NCI-H1930 (cell line): ENCODE measurements at regions not wholly inside any gene's neighbourhood (a gene's known extent, or its start where the extent isn't known, plus 50 kb on each side); places are given as distances from the start of the nearest gene placed in this dataset.

Experiments
- DNase-seq, 2 experiments: peaks; one replicate each; lab custom pipeline; 2025; lab: John Stamatoyannopoulos, UW

DNA sequence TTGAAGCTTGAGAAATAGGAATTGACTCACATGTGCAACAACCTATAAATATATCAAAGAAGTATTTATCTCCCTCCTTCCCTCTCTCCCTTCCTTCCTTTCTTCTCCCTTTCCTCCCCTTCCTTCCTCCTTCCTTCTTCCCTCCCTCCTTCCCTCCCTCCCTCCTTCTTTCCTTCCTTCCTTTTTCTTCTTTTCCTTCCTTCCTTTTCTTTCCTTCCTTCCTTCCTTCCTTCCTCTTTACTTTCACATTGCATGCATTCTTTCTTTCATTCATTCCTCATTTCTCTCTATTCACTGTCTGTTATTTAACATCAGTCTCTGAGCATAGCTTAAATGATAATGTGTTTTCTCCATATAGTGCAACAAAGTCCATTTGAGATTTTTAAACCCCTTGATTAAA, 214.2 kb downstream of the CHRM3 start:
- DNase-seq = no peak

GRCh38 chr1:239601108-239601507, 214.7 kb downstream of the CHRM3 start:
- no peak for DNase-seq

- DNase-seq = no peak
Measured at GRCh38 chr1:239603530-239603929, 217.2 kb downstream of the CHRM3 start.

- no peak for DNase-seq
Measured at GRCh38 chr1:239606850-239607400, 220.6 kb downstream of the CHRM3 start.

GRCh38 chr1:239608469-239608868, 222.1 kb downstream of the CHRM3 start:
- no peak for DNase-seq

GRCh38 chr1:239612379-239612778, 226.0 kb downstream of the CHRM3 start:
- DNase-seq = no peak

GRCh38 chr1:239616673-239617072, 230.3 kb downstream of the CHRM3 start:
- no peak for DNase-seq

- no peak for DNase-seq
Measured at GRCh38 chr1:239617259-239617658, 230.9 kb downstream of the CHRM3 start.

- no peak for DNase-seq
Measured at GRCh38 chr1:239617731-239618130, 231.4 kb downstream of the CHRM3 start.

DNA sequence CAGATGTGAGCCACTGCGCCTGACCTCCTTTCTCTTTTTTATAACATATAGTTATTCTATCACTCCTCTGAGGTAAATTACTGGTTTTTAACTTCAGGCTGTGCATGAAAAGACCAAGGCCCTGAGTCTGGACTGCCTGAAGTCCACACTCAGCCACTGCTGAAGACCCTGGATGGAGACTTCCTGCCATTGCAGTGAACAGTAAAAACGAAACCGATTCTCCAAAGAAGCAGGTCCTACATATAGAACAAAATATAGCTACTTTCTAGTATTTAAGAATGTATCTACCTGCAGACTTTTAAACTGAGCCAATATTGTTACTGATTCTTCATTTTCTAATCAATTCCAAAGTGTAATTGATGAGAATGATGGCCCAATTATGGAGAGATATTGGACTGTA, 232.8 kb downstream of the CHRM3 start:
- DNase-seq = no peak

DNA sequence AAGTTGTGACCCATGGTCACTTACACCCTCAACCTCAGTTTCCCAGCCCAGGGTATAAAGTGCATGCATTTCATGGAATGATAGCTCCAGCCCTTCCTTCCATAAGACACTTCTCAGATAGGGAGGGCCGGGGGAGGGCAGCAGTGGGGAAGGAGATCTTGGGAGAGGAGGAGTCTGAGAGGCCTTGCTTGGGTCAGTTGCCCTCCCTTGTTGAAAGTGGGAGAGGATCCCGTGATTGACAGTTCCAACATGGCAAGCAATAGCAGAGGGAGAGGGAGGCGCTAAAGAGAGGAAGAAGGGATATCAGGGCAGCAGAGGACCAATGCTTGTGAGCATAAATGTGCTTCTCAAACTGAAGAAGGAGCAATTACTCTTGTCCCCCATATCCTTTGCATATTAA, 244.4 kb downstream of the CHRM3 start:
- no peak for DNase-seq

DNA sequence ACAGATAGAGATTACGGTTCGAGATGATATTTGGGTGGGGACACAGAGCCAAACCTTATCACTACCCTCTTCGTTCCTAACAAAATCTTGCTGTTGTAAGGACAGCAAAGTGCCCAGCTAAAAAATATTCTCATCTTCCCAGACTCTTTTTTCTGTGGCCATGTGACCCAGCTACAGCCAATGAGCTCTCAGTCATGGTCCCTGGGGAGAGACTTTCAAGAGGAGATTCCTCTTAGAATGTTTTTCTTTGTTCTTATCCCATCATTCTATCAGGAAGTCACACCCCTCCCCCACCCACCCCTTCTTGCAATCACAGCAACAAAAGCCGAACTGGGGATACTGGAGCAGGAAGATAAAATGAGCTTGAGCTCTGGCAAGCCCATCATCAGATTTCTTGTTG, 247.1 kb downstream of the CHRM3 start:
- DNase-seq = no peak

GRCh38 chr1:239635276-239635675, 248.9 kb downstream of the CHRM3 start:
- DNase-seq = no peak

- no peak for DNase-seq
Measured at GRCh38 chr1:239636347-239636746, 250.0 kb downstream of the CHRM3 start.

DNA sequence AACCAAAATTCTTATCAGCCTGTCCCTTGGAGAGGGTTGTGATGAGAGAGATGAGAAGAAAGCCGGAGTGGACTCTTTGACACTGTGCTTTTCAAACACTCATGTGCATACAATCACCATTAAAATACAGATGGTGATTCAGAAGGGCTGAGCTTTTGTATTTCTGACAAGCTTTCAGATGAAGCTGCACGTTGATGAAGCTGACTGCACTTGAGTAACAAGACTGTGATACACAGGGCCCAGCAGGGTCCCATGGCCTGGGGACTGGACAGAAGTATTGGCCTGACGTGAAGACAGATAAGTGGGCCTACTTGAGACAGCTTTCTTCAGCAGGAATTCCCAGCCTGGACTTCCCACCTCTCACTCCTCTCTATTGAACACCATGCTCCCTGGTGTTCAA, 258.2 kb downstream of the CHRM3 start:
- DNase-seq = no peak

GRCh38 chr1:239647045-239647444, 260.7 kb downstream of the CHRM3 start:
- DNase-seq = no peak

DNA sequence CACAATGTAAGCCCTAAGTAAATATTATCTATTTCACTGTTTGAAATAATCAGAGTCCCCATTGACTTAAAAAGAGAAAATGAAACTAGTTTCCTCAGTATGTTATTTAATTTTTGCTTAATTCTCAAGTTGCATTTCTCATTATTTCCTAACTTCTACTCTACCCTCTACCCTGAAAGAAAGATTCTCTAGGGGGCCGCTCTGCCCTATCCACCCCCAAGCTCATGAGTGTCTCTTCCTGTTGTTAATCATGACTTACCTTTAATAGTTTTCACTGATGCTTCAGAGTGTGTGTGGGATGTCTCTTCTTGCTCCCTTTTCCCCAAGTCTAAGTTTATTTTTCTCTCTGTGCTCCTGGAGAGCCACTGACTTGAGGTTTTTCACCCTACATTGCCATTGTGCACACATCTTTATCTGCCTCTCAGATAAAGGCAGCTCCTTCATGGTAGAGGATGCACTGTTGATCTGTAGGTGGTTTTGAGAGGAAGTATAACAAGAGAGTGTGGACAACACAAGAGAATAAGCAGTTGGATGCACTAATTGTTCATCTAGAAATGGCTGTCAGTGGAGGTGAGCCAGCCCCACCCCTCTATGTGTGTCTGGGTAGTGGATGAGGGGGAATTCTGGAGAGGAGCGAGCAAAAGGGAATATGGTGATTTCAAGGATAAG, 261.7 kb downstream of the CHRM3 start:
- DNase-seq = no peak

GRCh38 chr1:239655023-239655422, 268.7 kb downstream of the CHRM3 start:
- DNase-seq = no peak

DNA sequence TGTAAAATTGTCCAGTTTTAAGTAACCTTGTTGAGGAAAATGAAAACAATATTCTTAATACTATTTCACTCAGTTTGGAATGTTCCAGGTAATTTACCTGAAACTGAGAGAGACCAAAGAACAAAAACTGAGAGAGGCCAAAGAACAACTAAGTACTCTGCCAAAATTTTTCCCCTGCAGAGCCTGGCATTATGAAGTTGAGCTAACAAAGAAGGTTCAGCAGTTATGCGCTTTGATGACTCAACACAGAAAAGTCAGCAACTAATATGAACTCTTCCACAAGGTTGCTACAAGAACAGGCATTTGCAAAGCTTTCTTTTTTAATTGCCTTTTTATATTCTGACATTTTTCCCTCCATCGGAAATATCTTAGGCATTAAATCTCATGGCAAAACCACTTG, 270.9 kb downstream of the CHRM3 start:
- no peak for DNase-seq

DNA sequence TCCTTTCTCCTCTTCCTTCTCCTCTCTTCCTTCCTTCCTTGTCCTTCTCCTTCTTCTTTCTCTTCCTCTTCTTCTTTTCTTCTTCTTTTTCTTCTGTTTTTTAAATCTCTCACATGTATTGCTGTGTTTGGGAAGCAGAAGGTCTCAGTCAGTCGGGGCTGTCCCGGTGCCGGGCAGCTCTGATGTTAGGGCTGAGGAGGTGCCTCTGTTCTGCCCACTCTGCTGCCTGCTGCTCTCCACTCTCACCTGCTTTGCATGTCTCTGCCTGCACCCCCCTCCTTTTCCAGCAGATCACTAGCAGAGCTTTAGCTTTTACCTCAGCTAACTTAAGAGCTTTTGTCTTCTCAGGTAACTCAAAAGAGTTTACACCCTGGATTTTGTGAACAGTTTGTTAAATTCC, 276.6 kb downstream of the CHRM3 start:
- DNase-seq = no peak

DNA sequence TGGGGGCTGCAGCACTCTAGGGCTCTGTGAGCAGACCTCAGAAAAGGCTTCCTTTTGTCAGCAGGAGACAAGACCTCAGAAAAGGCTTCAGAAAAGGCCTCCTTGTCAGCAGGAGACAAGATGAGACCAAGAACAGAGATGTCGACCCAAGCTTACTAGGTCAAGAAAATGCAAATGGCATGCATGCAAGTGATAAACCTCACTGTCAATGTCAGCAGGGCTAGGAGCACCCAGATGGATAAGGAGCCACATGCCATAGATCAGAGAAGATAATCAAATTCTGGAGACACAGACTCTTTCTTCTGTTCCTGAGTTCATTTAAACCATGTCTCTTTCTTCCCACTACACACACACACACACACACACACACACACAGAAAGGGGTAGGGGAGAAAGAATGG, 285.9 kb downstream of the CHRM3 start:
- no peak for DNase-seq

GRCh38 chr1:239675735-239676134, 289.4 kb downstream of the CHRM3 start:
- DNase-seq = no peak

DNA sequence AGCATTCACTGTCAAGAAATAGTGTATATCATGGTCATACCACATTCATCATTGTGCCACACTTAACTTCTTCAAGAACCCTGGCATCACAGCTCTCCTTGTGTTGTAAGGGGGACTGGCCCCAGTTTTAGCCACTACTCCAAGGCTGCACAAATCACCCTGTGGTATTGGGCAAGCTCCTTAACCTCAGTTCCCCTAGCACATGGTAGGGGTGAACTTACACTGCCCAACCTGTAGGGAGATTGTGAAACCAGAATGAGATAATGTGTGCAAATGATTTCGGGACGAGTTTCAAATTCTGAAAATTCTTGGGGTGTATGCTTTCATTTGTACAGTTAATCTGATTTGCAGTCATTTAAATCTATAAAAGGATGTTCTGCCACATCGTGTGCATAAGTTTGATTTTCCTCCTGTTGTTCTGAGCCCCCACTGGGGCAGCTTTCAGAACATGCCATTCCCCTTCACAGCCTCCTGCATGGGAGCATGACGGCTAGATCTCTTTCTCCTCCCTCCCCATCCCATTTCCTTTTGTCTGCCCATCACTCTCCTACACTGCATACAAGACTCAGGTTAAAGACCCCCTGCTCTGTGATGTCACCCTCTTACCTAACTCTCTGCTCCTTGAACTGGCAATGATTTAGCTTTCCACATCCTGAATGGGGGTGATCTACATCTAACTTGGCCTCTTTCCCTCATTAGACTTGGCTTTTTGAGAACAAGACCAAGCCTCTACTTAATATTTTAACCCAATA, 290.3 kb downstream of the CHRM3 start:
- no peak for DNase-seq

GRCh38 chr1:239677362-239677761, 291.0 kb downstream of the CHRM3 start:
- DNase-seq = no peak
